ENCODE measurements at regions not wholly inside any gene's neighbourhood (a gene's known extent, or its start where the extent isn't known, plus 50 kb on each side); places are given as distances from the start of the nearest gene placed in this dataset.

DNA sequence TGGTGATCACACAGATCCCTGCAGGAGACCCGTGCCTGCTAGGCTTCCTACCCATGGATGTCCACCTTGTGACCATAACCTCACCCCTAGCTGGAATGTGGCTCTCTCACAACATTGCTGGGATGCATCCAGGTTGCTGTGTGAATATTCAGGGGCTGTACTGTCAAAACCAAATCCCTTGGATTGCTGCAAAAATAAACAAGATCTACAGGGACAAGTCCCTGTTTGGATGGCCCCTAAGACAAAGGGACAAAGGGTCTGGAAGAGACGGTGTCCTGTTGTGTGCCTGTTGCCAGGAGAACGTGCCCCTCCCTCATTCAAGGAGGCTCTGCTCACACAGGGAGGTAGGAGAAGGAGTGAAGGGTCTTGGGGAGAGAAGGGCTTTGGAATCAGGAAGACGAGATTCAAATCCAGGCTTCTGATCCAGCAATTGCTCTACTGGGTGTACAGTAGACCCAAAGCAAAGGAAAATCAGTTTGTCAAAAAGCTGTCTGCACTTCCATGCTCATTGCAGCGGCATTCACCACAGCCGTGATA lies 89.2 kb upstream of the WASF3 start:
- DNase-seq (no peak), ATAC-seq (ENCODE audit: low FRiP score in 2 of 2) (no peak)
- Histone ChIP-seq H3K27ac (no peak overlapping the region), H3K4me3 (no peak overlapping the region), H3K4me1 (no peaks in the 10 kb centered on the region), H3K27me3 (no peaks in the 10 kb centered on the region), H3K9me3 (no peaks in the 10 kb centered on the region), H3K36me3 (no peaks in the 10 kb centered on the region)
- 50 to 55% methylated on average over 6 of the region's 6 CpGs for whole genome bisulfite sequencing, 2 donors
- TF ChIP-seq POLR2A (IDR thresholded peaks at IDR 0.05) (no peak), POLR2AphosphoS5 (IDR thresholded peaks at IDR 0.05) (no peak), CTCF (IDR thresholded peaks at IDR 0.05) (no peak), EP300 (IDR thresholded peaks at IDR 0.05) (no peak)

DNA sequence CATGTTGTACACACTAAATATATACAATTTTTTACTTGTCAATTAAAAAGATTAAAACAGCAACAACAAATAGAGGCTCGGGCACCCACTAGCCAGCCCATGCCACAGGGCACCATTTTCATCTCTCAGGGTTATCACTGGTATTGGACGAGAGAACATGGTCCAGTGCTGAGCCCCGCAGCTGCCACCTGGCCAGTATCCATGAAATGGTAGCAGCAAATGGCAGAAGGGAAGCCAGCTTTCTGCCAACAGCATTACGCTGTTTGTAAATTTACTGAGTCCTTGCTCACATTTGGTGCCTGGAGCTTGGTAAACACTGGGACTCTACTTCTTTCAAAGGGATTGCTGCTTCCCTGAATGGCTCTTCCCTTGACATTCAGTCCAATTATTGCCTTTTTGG lies 87.9 kb upstream of the WASF3 start:
- WGBS, 2 donors, result 75 to 93% methylated on average over 4 of the region's 4 CpGs
- Histone ChIP-seq H3K36me3 (no peaks in the 10 kb centered on the region), H3K9me3 (no peaks in the 10 kb centered on the region), H3K27ac (no peak overlapping the region), H3K4me1 (no peaks in the 10 kb centered on the region), H3K4me3 (no peak overlapping the region), H3K27me3 (no peaks in the 10 kb centered on the region)
- TF ChIP-seq POLR2A (IDR thresholded peaks at IDR 0.05) (no peak), POLR2AphosphoS5 (IDR thresholded peaks at IDR 0.05) (no peak), CTCF (IDR thresholded peaks at IDR 0.05) (no peak), EP300 (IDR thresholded peaks at IDR 0.05) (no peak)
- no peak for DNase-seq
- ATAC-seq (ENCODE audit: low FRiP score in 2 of 2), result no peak

- Histone ChIP-seq H3K4me3 (no peak overlapping the region), H3K9me3 (no peaks in the 10 kb centered on the region), H3K36me3 (no peaks in the 10 kb centered on the region), H3K27ac (no peak overlapping the region), H3K4me1 (peaks cover 0 to 10% (median 3%) of the 10 kb centered on the region in 4 donors), H3K27me3 (no peaks in the 10 kb centered on the region)
- TF ChIP-seq POLR2AphosphoS5 (IDR thresholded peaks at IDR 0.05), result no peak
- TF ChIP-seq EP300 (IDR thresholded peaks at IDR 0.05), result no peak
- no peak for TF ChIP-seq CTCF (IDR thresholded peaks at IDR 0.05)
- 81 to 85% methylated on average over 6 to 8 of the region's 8 CpGs for WGBS, 2 donors
- DNase-seq (no peak), ATAC-seq (ENCODE audit: low FRiP score in 2 of 2) (no peak)
These were observed 85.7 kb upstream of the WASF3 start for GRCh38 chr13:26471807-26472206.

DNA sequence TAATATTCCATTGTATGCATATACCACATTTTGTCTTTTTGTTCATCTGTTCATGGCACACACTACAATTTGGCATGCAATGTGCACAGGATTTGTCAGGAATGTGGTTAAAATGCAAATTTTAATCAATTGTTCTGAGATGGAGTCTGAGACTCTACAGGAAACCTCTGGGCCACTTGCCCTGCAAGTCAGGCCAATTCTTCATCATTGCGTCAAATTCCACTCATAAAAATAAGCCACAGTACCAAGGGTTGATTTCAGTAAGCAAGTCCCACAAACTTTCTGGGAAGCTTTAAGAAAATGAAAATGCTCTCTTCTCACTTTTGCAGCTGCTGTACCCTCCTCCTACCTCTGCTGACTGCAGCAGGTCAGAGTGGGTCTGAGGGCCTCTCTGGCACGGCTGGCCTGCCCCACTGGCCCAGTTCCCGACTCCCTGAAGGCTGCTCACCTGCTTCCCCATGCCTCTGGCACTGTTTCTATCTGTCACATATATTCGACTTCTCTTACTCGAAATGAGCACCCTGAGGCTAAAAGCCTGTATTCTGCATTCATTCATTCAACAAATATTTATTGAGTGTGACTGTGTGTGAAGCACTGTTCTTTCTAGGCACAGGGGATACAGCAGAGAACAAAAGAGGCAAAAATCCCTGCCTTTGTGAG lies 83.8 kb upstream of the WASF3 start:
- Histone ChIP-seq H3K36me3 (no peaks in the 10 kb centered on the region), H3K9me3 (no peaks in the 10 kb centered on the region), H3K27ac (no peak overlapping the region), H3K4me3 (no peak overlapping the region), H3K4me1 (peaks cover 0 to 13% (median 3%) of the 10 kb centered on the region in 4 donors), H3K27me3 (no peaks in the 10 kb centered on the region)
- DNase-seq, result peak in 1 of 2 donors; percentile 59
- no peak for ATAC-seq (ENCODE audit: low FRiP score in 2 of 2)
- TF ChIP-seq POLR2A (IDR thresholded peaks at IDR 0.05) (no peak), POLR2AphosphoS5 (IDR thresholded peaks at IDR 0.05) (no peak), CTCF (IDR thresholded peaks at IDR 0.05) (no peak), EP300 (IDR thresholded peaks at IDR 0.05) (no peak)
- 58 to 86% methylated on average over 5 of the region's 5 CpGs for WGBS, 2 donors

GRCh38 chr13:26474286-26474685 lies 83.2 kb upstream of the WASF3 start:
- 80 to 88% methylated on average over 11 of the region's 11 CpGs for WGBS, 2 donors
- ATAC-seq (ENCODE audit: low FRiP score in 2 of 2), result no peak

More at GRCh38 chr13:26474286-26474685, 83.2 kb upstream of the WASF3 start:
- no peaks in the 10 kb centered on the region for H3K27me3 ChIP-seq
- TF ChIP-seq EP300 (IDR thresholded peaks at IDR 0.05), result no peak
- TF ChIP-seq POLR2AphosphoS5 (IDR thresholded peaks at IDR 0.05), result no peak
- TF ChIP-seq CTCF (IDR thresholded peaks at IDR 0.05), result no peak
- no peak for TF ChIP-seq POLR2A (IDR thresholded peaks at IDR 0.05)
- H3K4me3 ChIP-seq, result no peak overlapping the region
- H3K9me3 ChIP-seq, result no peaks in the 10 kb centered on the region
- H3K27ac ChIP-seq, result no peak overlapping the region
- no peak for DNase-seq
- no peaks in the 10 kb centered on the region for H3K36me3 ChIP-seq
- peaks cover 0 to 13% (median 3%) of the 10 kb centered on the region in 4 donors for H3K4me1 ChIP-seq

All from upper lobe of left lung (tissue), 6 donors.